ENCODE measurements at regions not wholly inside any gene's neighbourhood (a gene's known extent, or its start where the extent isn't known, plus 50 kb on each side); places are given as distances from the start of the nearest gene placed in this dataset.

DNA sequence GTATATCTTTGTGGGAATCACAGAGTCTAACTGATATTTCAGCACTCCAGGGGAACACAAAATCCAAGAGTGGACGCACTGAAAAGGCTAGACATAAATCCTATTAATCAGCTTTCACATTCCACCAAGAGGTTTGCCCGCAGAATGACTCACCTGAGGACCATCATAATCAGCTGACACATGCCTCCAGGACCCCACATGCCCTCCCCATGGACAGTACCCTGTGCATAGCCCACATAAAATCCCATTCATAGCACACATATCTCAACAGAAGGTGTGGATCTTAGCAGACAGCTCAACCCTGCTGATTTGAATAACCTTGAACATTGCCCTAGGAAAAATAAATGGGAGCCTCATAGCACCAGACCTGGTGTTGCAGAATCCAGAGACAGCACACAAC is 246.8 kb upstream of the TENT5A start:
- Histone ChIP-seq H3K4me1 (peaks cover 0 to 7% (median 0%) of the 10 kb centered on the region in 4 donors), H3K27ac (replicated peaks in 1 of 4) (no peak overlapping the region), H3K36me3 (no peaks in the 10 kb centered on the region), H3K9me3 (no peaks in the 10 kb centered on the region), H3K4me3 (no peak overlapping the region), H3K27me3 (no peaks in the 10 kb centered on the region)
- TF ChIP-seq, protein P1, sequence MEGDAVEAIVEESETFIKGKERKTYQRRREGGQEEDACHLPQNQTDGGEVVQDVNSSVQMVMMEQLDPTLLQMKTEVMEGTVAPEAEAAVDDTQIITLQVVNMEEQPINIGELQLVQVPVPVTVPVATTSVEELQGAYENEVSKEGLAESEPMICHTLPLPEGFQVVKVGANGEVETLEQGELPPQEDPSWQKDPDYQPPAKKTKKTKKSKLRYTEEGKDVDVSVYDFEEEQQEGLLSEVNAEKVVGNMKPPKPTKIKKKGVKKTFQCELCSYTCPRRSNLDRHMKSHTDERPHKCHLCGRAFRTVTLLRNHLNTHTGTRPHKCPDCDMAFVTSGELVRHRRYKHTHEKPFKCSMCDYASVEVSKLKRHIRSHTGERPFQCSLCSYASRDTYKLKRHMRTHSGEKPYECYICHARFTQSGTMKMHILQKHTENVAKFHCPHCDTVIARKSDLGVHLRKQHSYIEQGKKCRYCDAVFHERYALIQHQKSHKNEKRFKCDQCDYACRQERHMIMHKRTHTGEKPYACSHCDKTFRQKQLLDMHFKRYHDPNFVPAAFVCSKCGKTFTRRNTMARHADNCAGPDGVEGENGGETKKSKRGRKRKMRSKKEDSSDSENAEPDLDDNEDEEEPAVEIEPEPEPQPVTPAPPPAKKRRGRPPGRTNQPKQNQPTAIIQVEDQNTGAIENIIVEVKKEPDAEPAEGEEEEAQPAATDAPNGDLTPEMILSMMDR (IDR thresholded peaks at IDR 0.05): no peak
- TF ChIP-seq EP300 (IDR thresholded peaks at IDR 0.05) (no peak), POLR2AphosphoS5 (IDR thresholded peaks at IDR 0.05) (no peak), POLR2A (IDR thresholded peaks at IDR 0.05; ENCODE audit: low read depth) (no peak)
- intact Hi-C loops (cut with DNase I): no loop called here
- no peak for DNase-seq (ENCODE audit: extremely low spot score)
- 100% methylated on average over 1 of the region's 2 CpGs for WGBS

GRCh38 chr6:81998432-81998831 is 246.0 kb upstream of the TENT5A start:
- 86% methylated on average over 1 of the region's 1 CpG for WGBS
- Histone ChIP-seq H3K27ac (replicated peaks in 1 of 4) (no peak overlapping the region), H3K4me3 (no peak overlapping the region), H3K27me3 (no peaks in the 10 kb centered on the region), H3K9me3 (no peaks in the 10 kb centered on the region), H3K36me3 (no peaks in the 10 kb centered on the region), H3K4me1 (peaks cover 0 to 7% (median 0%) of the 10 kb centered on the region in 4 donors)
- TF ChIP-seq EP300 (IDR thresholded peaks at IDR 0.05): no peak
- no peak for TF ChIP-seq POLR2A (IDR thresholded peaks at IDR 0.05; ENCODE audit: low read depth)
- TF ChIP-seq, protein P1 (IDR thresholded peaks at IDR 0.05): no peak
- no peak for TF ChIP-seq POLR2AphosphoS5 (IDR thresholded peaks at IDR 0.05)
- no peak for DNase-seq (ENCODE audit: extremely low spot score)
- intact Hi-C loops (cut with DNase I): no loop called here

- no peak overlapping the region for H3K4me3 ChIP-seq
- TF ChIP-seq EP300 (IDR thresholded peaks at IDR 0.05): no peak
- TF ChIP-seq, protein P1 (IDR thresholded peaks at IDR 0.05): no peak
- TF ChIP-seq POLR2AphosphoS5 (IDR thresholded peaks at IDR 0.05): no peak
- TF ChIP-seq POLR2A (IDR thresholded peaks at IDR 0.05; ENCODE audit: low read depth): no peak
- no peaks in the 10 kb centered on the region for H3K27me3 ChIP-seq
- no peaks in the 10 kb centered on the region for H3K36me3 ChIP-seq
- H3K4me1 ChIP-seq: peaks cover 0 to 7% (median 0%) of the 10 kb centered on the region in 4 donors
- no peak overlapping the region for H3K27ac ChIP-seq (replicated peaks in 1 of 4)
- no peaks in the 10 kb centered on the region for H3K9me3 ChIP-seq
- no peak for DNase-seq (ENCODE audit: extremely low spot score)
- WGBS: 65% methylated on average over 4 of the region's 4 CpGs
- intact Hi-C loops (cut with DNase I): no loop called here
These were observed 244.8 kb upstream of the TENT5A start for GRCh38 chr6:81997090-81997926.

DNA sequence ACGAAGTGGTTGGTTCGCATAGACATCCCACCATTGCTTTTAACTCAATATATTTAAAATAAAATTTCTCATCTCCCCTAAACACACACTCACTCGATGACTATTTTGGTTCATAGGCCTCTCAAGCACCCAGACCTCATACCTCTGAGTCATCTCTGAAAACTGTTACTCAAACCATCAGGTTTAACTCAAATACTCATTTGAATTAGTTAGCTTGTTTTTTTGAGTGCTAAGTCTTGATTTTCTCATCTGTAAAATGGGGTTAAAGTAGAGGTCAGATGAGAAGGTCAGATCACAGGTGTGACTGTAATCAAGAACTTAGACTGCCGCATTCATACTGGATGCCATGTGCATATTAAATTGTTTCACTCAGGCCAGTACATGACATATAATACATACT is 243.9 kb upstream of the TENT5A start:
- intact Hi-C loops (cut with DNase I): no loop called here
- WGBS: 94% methylated on average over 4 of the region's 4 CpGs

More for the DNA sequence above, 243.9 kb upstream of the TENT5A start:
- no peaks in the 10 kb centered on the region for H3K27me3 ChIP-seq
- H3K36me3 ChIP-seq: no peaks in the 10 kb centered on the region
- no peaks in the 10 kb centered on the region for H3K9me3 ChIP-seq
- TF ChIP-seq POLR2AphosphoS5 (IDR thresholded peaks at IDR 0.05) (no peak), EP300 (IDR thresholded peaks at IDR 0.05) (no peak), POLR2A (IDR thresholded peaks at IDR 0.05; ENCODE audit: low read depth) (no peak)
- TF ChIP-seq, protein P1 (IDR thresholded peaks at IDR 0.05): no peak
- H3K4me3 ChIP-seq: no peak overlapping the region
- H3K4me1 ChIP-seq: peaks cover 0 to 7% (median 0%) of the 10 kb centered on the region in 4 donors
- no peak for DNase-seq (ENCODE audit: extremely low spot score)
- H3K27ac ChIP-seq (replicated peaks in 1 of 4): no peak overlapping the region
